ENCODE measurements at regions not wholly inside any gene's neighbourhood (a gene's known extent, or its start where the extent isn't known, plus 50 kb on each side); places are given as distances from the start of the nearest gene placed in this dataset.

GRCh38 chr7:46806856-46807255 lies 775.1 kb downstream of the TNS3 start:
- TF ChIP-seq CTCF (IDR thresholded peaks at IDR 0.05; ENCODE audit: extremely low read depth, missing control alignments) = no peak

GRCh38 chr7:46802479-46802878 lies 779.4 kb downstream of the TNS3 start:
- no peak for DNase-seq (ENCODE audit: low spot score)

More at GRCh38 chr7:46806856-46807255, 775.1 kb downstream of the TNS3 start:
- no peak for DNase-seq (ENCODE audit: low spot score)

GRCh38 chr7:46791188-46791587 lies 790.7 kb downstream of the TNS3 start:
- no peak for TF ChIP-seq CTCF (IDR thresholded peaks at IDR 0.05; ENCODE audit: extremely low read depth, missing control alignments)
- no peak for DNase-seq (ENCODE audit: low spot score)

More at GRCh38 chr7:46802479-46802878, 779.4 kb downstream of the TNS3 start:
- TF ChIP-seq CTCF (IDR thresholded peaks at IDR 0.05; ENCODE audit: extremely low read depth, missing control alignments) = no peak

GRCh38 chr7:46786995-46787394 lies 794.9 kb downstream of the TNS3 start:
- no peak for DNase-seq (ENCODE audit: low spot score)
- TF ChIP-seq CTCF (IDR thresholded peaks at IDR 0.05; ENCODE audit: extremely low read depth, missing control alignments) = no peak

GRCh38 chr7:46786221-46786954 lies 795.5 kb downstream of the TNS3 start:
- no peak for DNase-seq (ENCODE audit: low spot score)

GRCh38 chr7:46784732-46785131 lies 797.2 kb downstream of the TNS3 start:
- no peak for TF ChIP-seq CTCF (IDR thresholded peaks at IDR 0.05; ENCODE audit: extremely low read depth, missing control alignments)
- DNase-seq (ENCODE audit: low spot score) = no peak

More at GRCh38 chr7:46786221-46786954, 795.5 kb downstream of the TNS3 start:
- TF ChIP-seq CTCF (IDR thresholded peaks at IDR 0.05; ENCODE audit: extremely low read depth, missing control alignments) = no peak

GRCh38 chr7:46781901-46782439 lies 799.9 kb downstream of the TNS3 start:
- no peak for DNase-seq (ENCODE audit: low spot score)
- TF ChIP-seq CTCF (IDR thresholded peaks at IDR 0.05; ENCODE audit: extremely low read depth, missing control alignments) = no peak
